Liver (tissue), 3 donors: ENCODE measurements at regions not wholly inside any gene's neighbourhood (a gene's known extent, or its start where the extent isn't known, plus 50 kb on each side); places are given as distances from the start of the nearest gene placed in this dataset.

Experiments used
- ATF3 ChIP-seq: IDR thresholded peaks from 2 replicates; pipeline ENCODE4 v1.6.1; 2016; ENCODE audit warnings: antibody characterized with exemption
- CTCF ChIP-seq: fragments of 150-350 bp; IDR thresholded peaks from 2 replicates; pipeline ENCODE4 v1.5.1; 2017; ENCODE audit warnings: improper control_type of control experiment, low read depth, low read length; ENCODE audit not compliant: missing input control
- EGR1 ChIP-seq, 2 donors: IDR thresholded peaks; 2 replicates each; pipeline ENCODE4 v1.6.1; 2016 to 2018; ENCODE audit warnings: antibody characterized with exemption in 2 of 2, low read depth in 2 of 2
- FOXA2 ChIP-seq: IDR thresholded peaks from 2 replicates; pipeline ENCODE4 v1.6.1; 2016; ENCODE audit warnings: antibody characterized with exemption
- GABPA ChIP-seq, 2 donors: IDR thresholded peaks in 1 of 2; conservative IDR thresholded peaks in 1 of 2; 2 replicates each; pipeline ENCODE4 v1.6.1; 2016; ENCODE audit warnings: antibody characterized with exemption in 2 of 2, mild to moderate bottlenecking in 1 of 2, moderate library complexity in 1 of 2
- HNF4A ChIP-seq, 2 donors: conservative IDR thresholded peaks; 2 replicates each; pipeline ENCODE4 v1.6.1; 2016; ENCODE audit warnings: antibody characterized with exemption in 2 of 2, mild to moderate bottlenecking in 2 of 2
- MAX ChIP-seq: IDR thresholded peaks from 2 replicates; pipeline ENCODE4 v1.6.1; 2016; ENCODE audit warnings: antibody characterized with exemption
- NR2F2 ChIP-seq: IDR thresholded peaks from 2 replicates; pipeline ENCODE4 v1.6.1; 2016; ENCODE audit warnings: antibody characterized with exemption
- RAD21 ChIP-seq, 2 donors: IDR thresholded peaks; 2 replicates each; pipeline ENCODE4 v1.6.1; 2016; ENCODE audit warnings: antibody characterized with exemption in 2 of 2, mild to moderate bottlenecking in 2 of 2
- REST ChIP-seq: IDR thresholded peaks from 2 replicates; pipeline ENCODE4 v1.6.1; 2016; ENCODE audit warnings: antibody characterized with exemption, mild to moderate bottlenecking
- SP1 ChIP-seq: IDR thresholded peaks from 2 replicates; pipeline ENCODE4 v1.6.1; 2018; ENCODE audit warnings: antibody characterized with exemption, mild to moderate bottlenecking
- TAF1 ChIP-seq: conservative IDR thresholded peaks from 2 replicates; pipeline ENCODE4 v1.6.1; 2016; ENCODE audit warnings: antibody characterized with exemption, mild to moderate bottlenecking
- YY1 ChIP-seq: IDR thresholded peaks from 2 replicates; pipeline ENCODE4 v1.6.1; 2016; ENCODE audit warnings: antibody characterized with exemption, mild to moderate bottlenecking
- ZBTB33 ChIP-seq: IDR thresholded peaks from 2 replicates; pipeline ENCODE4 v1.6.1; 2016; ENCODE audit warnings: antibody characterized with exemption
- donor health status: healthy.
- donor health status: healthy.

GRCh38 chr4:33685939-33686338 is 2558.4 kb downstream of the ARAP2 start:
- TF ChIP-seq CTCF: no peak
- no peak for TF ChIP-seq SP1
- no peak for TF ChIP-seq TAF1
- TF ChIP-seq YY1: no peak
- TF ChIP-seq NR2F2: no peak
- TF ChIP-seq HNF4A (conservative IDR thresholded peaks at IDR 0.05): no peak
- TF ChIP-seq ATF3: no peak
- no peak for TF ChIP-seq RAD21 (IDR thresholded peaks at IDR 0.05)
- TF ChIP-seq MAX: no peak
- TF ChIP-seq REST: no peak
- no peak for TF ChIP-seq FOXA2
- no peak for TF ChIP-seq EGR1 (IDR thresholded peaks at IDR 0.05; ENCODE audit: low read depth in 2 of 2)
- TF ChIP-seq GABPA (IDR thresholded peaks at IDR 0.05 in 1 of 2, conservative IDR thresholded peaks at IDR 0.05 in 1 of 2): no peak
- TF ChIP-seq ZBTB33: no peak
